Erythroblast (primary cell): ENCODE measurements at regions not wholly inside any gene's neighbourhood (a gene's known extent, or its start where the extent isn't known, plus 50 kb on each side); places are given as distances from the start of the nearest gene placed in this dataset.

Experiments used
- GATA1 ChIP-seq: IDR thresholded peaks from 2 replicates; pipeline ENCODE4 v1.6.1; 2011; ENCODE audit warnings: low read depth, mild to moderate bottlenecking, control low read depth, low read length, moderate library complexity
- POLR2A ChIP-seq: IDR thresholded peaks from 2 replicates; pipeline ENCODE4 v1.6.1; 2011; ENCODE audit warnings: mild to moderate bottlenecking, low read length

GRCh38 chr17:70276906-70277305 lies 107.6 kb downstream of the KCNJ2 start:
- TF ChIP-seq POLR2A (no peak), GATA1 (no peak)
